ENCODE measurements at regions not wholly inside any gene's neighbourhood (a gene's known extent, or its start where the extent isn't known, plus 50 kb on each side); places are given as distances from the start of the nearest gene placed in this dataset.
"Not testable (repeated sequence)": the region's sequence is repeated elsewhere in the genome, so short reads cannot be mapped to it uniquely, and the experiment has no call there.

DNA sequence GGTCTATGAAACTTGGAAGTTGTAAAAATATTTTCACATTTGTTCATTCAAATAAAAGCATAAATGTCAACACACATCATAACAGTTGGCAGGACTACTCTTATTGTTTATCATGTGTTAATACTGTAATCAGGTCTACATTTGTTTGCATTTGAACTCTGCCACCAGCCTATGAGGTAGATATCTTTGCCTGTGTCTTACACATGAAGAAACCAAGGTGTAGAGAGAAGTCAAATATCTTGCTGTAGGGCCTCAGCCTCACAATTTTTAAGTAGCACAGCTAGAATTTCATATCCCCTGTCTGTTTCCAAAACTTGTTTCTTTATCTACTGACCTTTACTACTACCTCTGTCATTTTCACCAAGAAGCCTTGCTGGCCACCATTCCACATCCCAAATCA lies 161.9 kb downstream of the ZIC4 start:
- POLR2A ChIA-PET: no interaction called here
- CTCF ChIA-PET: no interaction called here
- no peak for DNase-seq (ENCODE audit: extremely low spot score)
- TF ChIP-seq ZNF384 (IDR thresholded peaks at IDR 0.05): no peak
- no peak for TF ChIP-seq PKNOX1 (IDR thresholded peaks at IDR 0.05)
- TF ChIP-seq ARNT (IDR thresholded peaks at IDR 0.05): no peak
- TF ChIP-seq CTBP1 (IDR thresholded peaks at IDR 0.05; ENCODE audit: borderline replicate concordance): no peak
- TF ChIP-seq LEF1 (IDR thresholded peaks at IDR 0.05; ENCODE audit: borderline replicate concordance): no peak
- TF ChIP-seq SUZ12 (IDR thresholded peaks at IDR 0.05): no peak
- no peak for TF ChIP-seq NFRKB (IDR thresholded peaks at IDR 0.05)
- no peak for TF ChIP-seq SP1 (IDR thresholded peaks at IDR 0.05)
- no peak for TF ChIP-seq FOXA1 (IDR thresholded peaks at IDR 0.05)
- no peak for TF ChIP-seq ELF4 (IDR thresholded peaks at IDR 0.05)
- no peak for TF ChIP-seq FOXK2 (IDR thresholded peaks at IDR 0.05)
- no peak for TF ChIP-seq TARDBP (IDR thresholded peaks at IDR 0.05)
- TF ChIP-seq FOXM1 (IDR thresholded peaks at IDR 0.05; ENCODE audit: borderline replicate concordance): no peak
- no peak for TF ChIP-seq L3MBTL2 (conservative IDR thresholded peaks at IDR 0.05)
- no peak for TF ChIP-seq BHLHE40 (IDR thresholded peaks at IDR 0.05; ENCODE audit: borderline replicate concordance)
- no peak for TF ChIP-seq HDGF (IDR thresholded peaks at IDR 0.05; ENCODE audit: borderline replicate concordance)

DNA sequence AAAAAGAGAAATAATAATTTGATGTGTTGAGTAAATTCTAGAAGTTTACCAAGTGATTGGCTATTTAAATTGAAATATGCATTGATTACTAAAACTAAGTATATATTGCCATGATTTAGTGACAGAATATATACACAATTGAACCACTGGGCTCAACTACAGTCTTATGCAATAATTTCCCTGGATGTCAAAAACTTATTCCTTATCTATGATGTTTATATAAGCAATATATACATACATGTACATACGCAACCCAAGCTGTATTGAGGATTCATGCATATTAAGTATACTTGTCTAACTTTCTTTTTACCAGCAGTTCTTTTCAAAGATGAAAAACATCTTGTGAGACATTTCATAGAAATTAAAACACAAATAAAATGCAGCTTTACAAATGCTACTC lies 165.8 kb downstream of the ZIC4 start:
- POLR2A ChIA-PET: no interaction called here
- CTCF ChIA-PET: no interaction called here
- DNase-seq (ENCODE audit: extremely low spot score): no peak

GRCh38 chr3:147237991-147238390 lies 168.4 kb downstream of the ZIC4 start:
- POLR2A ChIA-PET: no interaction called here
- DNase-seq (ENCODE audit: extremely low spot score): no peak
- CTCF ChIA-PET: no interaction called here
- TF ChIP-seq FOXA1 (IDR thresholded peaks at IDR 0.05) (no peak), ZNF384 (IDR thresholded peaks at IDR 0.05) (no peak), L3MBTL2 (conservative IDR thresholded peaks at IDR 0.05) (no peak), HDGF (IDR thresholded peaks at IDR 0.05; ENCODE audit: borderline replicate concordance) (no peak), LEF1 (IDR thresholded peaks at IDR 0.05; ENCODE audit: borderline replicate concordance) (no peak), CTBP1 (IDR thresholded peaks at IDR 0.05; ENCODE audit: borderline replicate concordance) (no peak), FOXK2 (IDR thresholded peaks at IDR 0.05) (no peak), ARNT (IDR thresholded peaks at IDR 0.05) (no peak), PKNOX1 (IDR thresholded peaks at IDR 0.05) (no peak), TARDBP (IDR thresholded peaks at IDR 0.05) (no peak), SUZ12 (IDR thresholded peaks at IDR 0.05) (no peak), BHLHE40 (IDR thresholded peaks at IDR 0.05; ENCODE audit: borderline replicate concordance) (no peak), NFRKB (IDR thresholded peaks at IDR 0.05) (no peak), SP1 (IDR thresholded peaks at IDR 0.05) (no peak)

More for the DNA sequence above, 165.8 kb downstream of the ZIC4 start:
- no peak for TF ChIP-seq FOXA1 (IDR thresholded peaks at IDR 0.05)
- TF ChIP-seq ARNT (IDR thresholded peaks at IDR 0.05): no peak
- TF ChIP-seq TARDBP (IDR thresholded peaks at IDR 0.05): no peak
- TF ChIP-seq PKNOX1 (IDR thresholded peaks at IDR 0.05): no peak
- no peak for TF ChIP-seq SP1 (IDR thresholded peaks at IDR 0.05)
- no peak for TF ChIP-seq NFRKB (IDR thresholded peaks at IDR 0.05)
- TF ChIP-seq CTBP1 (IDR thresholded peaks at IDR 0.05; ENCODE audit: borderline replicate concordance): no peak
- no peak for TF ChIP-seq SUZ12 (IDR thresholded peaks at IDR 0.05)
- TF ChIP-seq ZNF384 (IDR thresholded peaks at IDR 0.05): no peak

GRCh38 chr3:147231980-147232379 lies 174.4 kb downstream of the ZIC4 start:
- CTCF ChIA-PET; DNase-seq (ENCODE audit: extremely low spot score); POLR2A ChIA-PET: not testable (repeated sequence)

DNA sequence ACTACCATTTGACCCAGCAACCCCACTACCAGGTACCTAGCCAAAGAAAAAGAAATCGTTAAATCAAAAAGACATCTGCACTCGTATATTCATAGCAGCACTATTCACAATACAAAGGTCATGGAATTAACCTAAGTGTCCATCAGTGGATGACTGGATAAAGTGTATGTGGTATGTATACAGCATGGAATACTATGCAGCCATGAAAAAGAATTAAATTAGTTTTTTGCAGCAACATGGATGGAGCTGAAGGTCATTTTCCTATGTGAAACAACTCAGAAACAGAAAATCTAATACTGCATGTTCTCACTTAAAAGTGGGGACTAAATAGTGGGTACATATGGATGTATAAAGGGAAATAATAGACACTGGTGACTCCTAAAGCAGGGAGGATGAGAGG lies 175.2 kb downstream of the ZIC4 start:
- DNase-seq (ENCODE audit: extremely low spot score): no peak
- ChIA-PET POLR2A (no interaction called here), CTCF (no interaction called here)

GRCh38 chr3:147222291-147222690 lies 184.1 kb downstream of the ZIC4 start:
- TF ChIP-seq CTBP1 (IDR thresholded peaks at IDR 0.05; ENCODE audit: borderline replicate concordance) (no peak), LEF1 (IDR thresholded peaks at IDR 0.05; ENCODE audit: borderline replicate concordance) (no peak), ZNF384 (IDR thresholded peaks at IDR 0.05) (no peak), SP1 (IDR thresholded peaks at IDR 0.05) (no peak), SUZ12 (IDR thresholded peaks at IDR 0.05) (no peak), ARNT (IDR thresholded peaks at IDR 0.05) (no peak), FOXA1 (IDR thresholded peaks at IDR 0.05) (no peak), FOXK2 (IDR thresholded peaks at IDR 0.05) (no peak), HDGF (IDR thresholded peaks at IDR 0.05; ENCODE audit: borderline replicate concordance) (no peak), NFRKB (IDR thresholded peaks at IDR 0.05) (no peak), PKNOX1 (IDR thresholded peaks at IDR 0.05) (no peak), ELF4 (IDR thresholded peaks at IDR 0.05) (no peak), FOXM1 (IDR thresholded peaks at IDR 0.05; ENCODE audit: borderline replicate concordance) (no peak), BHLHE40 (IDR thresholded peaks at IDR 0.05; ENCODE audit: borderline replicate concordance) (no peak), L3MBTL2 (conservative IDR thresholded peaks at IDR 0.05) (no peak), TARDBP (IDR thresholded peaks at IDR 0.05) (no peak)
- DNase-seq (ENCODE audit: extremely low spot score): no peak
- CTCF ChIA-PET: no interaction called here
- POLR2A ChIA-PET: no interaction called here

More for the DNA sequence above, 175.2 kb downstream of the ZIC4 start:
- TF ChIP-seq FOXM1 (IDR thresholded peaks at IDR 0.05; ENCODE audit: borderline replicate concordance) (no peak), FOXA1 (IDR thresholded peaks at IDR 0.05) (no peak), BHLHE40 (IDR thresholded peaks at IDR 0.05; ENCODE audit: borderline replicate concordance) (no peak)

All from HEK293T (cell line).